Hepatocyte (in vitro differentiated cells): ENCODE measurements at regions not wholly inside any gene's neighbourhood (a gene's known extent, or its start where the extent isn't known, plus 50 kb on each side); places are given as distances from the start of the nearest gene placed in this dataset.

Experiments used
- DNase-seq: peaks from one replicate; pipeline ENCODE4 v3.0.0-alpha.2; 2016; ENCODE audit warnings: low spot score
- H2AFZ ChIP-seq: fragments of 200-600 bp; sonication (generic); 2 replicates; pipeline ENCODE4 v1.6.0; 2016; ENCODE audit warnings: antibody characterized with exemption, mild to moderate bottlenecking
- H3K27ac ChIP-seq: fragments of 200-600 bp; sonication (generic); 2 replicates; pipeline ENCODE4 v1.5.1; 2016; ENCODE audit warnings: mild to moderate bottlenecking
- H3K27me3 ChIP-seq: fragments of 200-600 bp; sonication (generic); 2 replicates; pipeline ENCODE4 v1.6.1; 2016
- H3K36me3 ChIP-seq: fragments of 200-600 bp; sonication (generic); replicated peaks from 2 replicates; pipeline ENCODE4 v1.5.1; 2016; ENCODE audit warnings: low read depth; ENCODE audit not compliant: insufficient read depth
- H3K4me1 ChIP-seq: fragments of 200-600 bp; sonication (generic); 2 replicates; pipeline ENCODE4 v1.5.1; 2016; ENCODE audit warnings: mild to moderate bottlenecking, moderate library complexity; ENCODE audit not compliant: insufficient read depth
- H3K4me2 ChIP-seq: fragments of 200-600 bp; sonication (generic); 2 replicates; pipeline ENCODE4 v1.6.0; 2016
- H3K4me3 ChIP-seq: fragments of 200-600 bp; sonication (generic); 2 replicates; pipeline ENCODE4 v1.5.1; 2016; ENCODE audit warnings: mild to moderate bottlenecking
- H3K79me2 ChIP-seq: fragments of 200-600 bp; sonication (generic); 2 replicates; pipeline ENCODE4 v1.6.0; 2017; ENCODE audit warnings: mild to moderate bottlenecking
- H3K9me2 ChIP-seq: fragments of 200-600 bp; sonication (generic); replicated peaks from 2 replicates; pipeline ENCODE4 v1.6.0; 2017; ENCODE audit warnings: mild to moderate bottlenecking; ENCODE audit not compliant: insufficient read depth
- H3K9me3 ChIP-seq: fragments of 200-600 bp; sonication (generic); 2 replicates; pipeline ENCODE4 v1.5.1; 2016; ENCODE audit warnings: low read depth, mild to moderate bottlenecking
- H4K20me1 ChIP-seq: fragments of 200-600 bp; sonication (generic); 2 replicates; pipeline ENCODE4 v1.6.0; 2016; ENCODE audit warnings: mild to moderate bottlenecking; ENCODE audit not compliant: insufficient read depth, poor library complexity, severe bottlenecking
- CTCF ChIP-seq: fragments of 200-600 bp; sonication (generic); IDR thresholded peaks from 2 replicates; pipeline ENCODE4 v1.5.1; 2016; ENCODE audit warnings: antibody characterized with exemption, mild to moderate bottlenecking; ENCODE audit not compliant: poor library complexity
- EZH2 ChIP-seq: fragments of 200-600 bp; sonication (generic); IDR thresholded peaks from 2 replicates; pipeline ENCODE4 v1.6.1; 2016; ENCODE audit warnings: antibody characterized with exemption, mild to moderate bottlenecking, borderline replicate concordance
- EZH2phosphoT487 ChIP-seq: fragments of 200-600 bp; sonication (generic); IDR thresholded peaks from one replicate; pipeline ENCODE4 v1.6.1; 2018; ENCODE audit warnings: antibody characterized with exemption, mild to moderate bottlenecking, low read depth, moderate library complexity; ENCODE audit not compliant: unreplicated experiment, severe bottlenecking
- WGBS: methylation state at CpG from one replicate; pipeline ENCODE4 v1.1.6; 2016; ENCODE audit warnings: low lambda C conversion rate; ENCODE audit errors: missing lambda C conversion rate; 5-methylcytosine and 5-hydroxymethylcytosine counted together

GRCh38 chr2:187274146-187274545, 173.9 kb downstream of the CALCRL start:
- Histone ChIP-seq H3K9me3 (no peaks in the 10 kb centered on the region), H3K27ac (no peak overlapping the region), H3K79me2 (no peaks in the 10 kb centered on the region), H3K36me3 (no peaks in the 10 kb centered on the region), H3K4me3 (no peak overlapping the region), H3K4me1 (no peaks in the 10 kb centered on the region), H2AFZ (no peak overlapping the region), H3K27me3 (no peaks in the 10 kb centered on the region), H4K20me1 (no peaks in the 10 kb centered on the region), H3K4me2 (no peak overlapping the region), H3K9me2 (no peaks in the 10 kb centered on the region)
- no peak for TF ChIP-seq EZH2
- DNase-seq: no peak

GRCh38 chr2:187272255-187272654, 175.8 kb downstream of the CALCRL start:
- TF ChIP-seq CTCF (no peak), EZH2 (no peak), EZH2phosphoT487 (no peak)
- Histone ChIP-seq H3K4me3 (no peak overlapping the region), H3K9me2 (no peaks in the 10 kb centered on the region), H3K27me3 (no peaks in the 10 kb centered on the region), H3K27ac (no peak overlapping the region), H2AFZ (no peak overlapping the region), H3K4me1 (no peaks in the 10 kb centered on the region), H3K36me3 (no peaks in the 10 kb centered on the region), H3K79me2 (no peaks in the 10 kb centered on the region), H4K20me1 (no peaks in the 10 kb centered on the region), H3K4me2 (no peak overlapping the region), H3K9me3 (no peaks in the 10 kb centered on the region)
- DNase-seq: no peak

- no peaks in the 10 kb centered on the region for H3K36me3 ChIP-seq
- no peak overlapping the region for H3K4me3 ChIP-seq
- no peaks in the 10 kb centered on the region for H3K9me2 ChIP-seq
- DNase-seq: no peak
- H3K79me2 ChIP-seq: no peaks in the 10 kb centered on the region
- H3K27ac ChIP-seq: no peak overlapping the region
- no peaks in the 10 kb centered on the region for H3K27me3 ChIP-seq
- TF ChIP-seq EZH2 (no peak), EZH2phosphoT487 (no peak), CTCF (no peak)
- H3K4me1 ChIP-seq: no peaks in the 10 kb centered on the region
- no peak overlapping the region for H2AFZ ChIP-seq
- H4K20me1 ChIP-seq: no peaks in the 10 kb centered on the region
- H3K4me2 ChIP-seq: no peak overlapping the region
- H3K9me3 ChIP-seq: no peaks in the 10 kb centered on the region
These were observed 176.2 kb downstream of the CALCRL start for GRCh38 chr2:187271825-187272224.

GRCh38 chr2:187266645-187267044, 181.4 kb downstream of the CALCRL start:
- TF ChIP-seq CTCF: no peak
- TF ChIP-seq EZH2: no peak
- TF ChIP-seq EZH2phosphoT487: no peak
- WGBS: 84% methylated on average over 4 of the region's 4 CpGs
- H3K4me3 ChIP-seq: no peak overlapping the region
- H3K36me3 ChIP-seq: no peaks in the 10 kb centered on the region
- H3K4me2 ChIP-seq: no peak overlapping the region
- H3K27ac ChIP-seq: no peak overlapping the region
- H3K9me3 ChIP-seq: no peaks in the 10 kb centered on the region
- no peak for DNase-seq
- no peak overlapping the region for H2AFZ ChIP-seq
- no peaks in the 10 kb centered on the region for H3K4me1 ChIP-seq
- H4K20me1 ChIP-seq: no peaks in the 10 kb centered on the region
- H3K27me3 ChIP-seq: no peaks in the 10 kb centered on the region
- H3K9me2 ChIP-seq: no peaks in the 10 kb centered on the region
- no peaks in the 10 kb centered on the region for H3K79me2 ChIP-seq
